ENCODE measurements at regions not wholly inside any gene's neighbourhood (a gene's known extent, or its start where the extent isn't known, plus 50 kb on each side); places are given as distances from the start of the nearest gene placed in this dataset.

GRCh38 chr5:2013301-2014057 is 130.8 kb upstream of the IRX4 start:
- no peaks in the 10 kb centered on the region for H3K9me3 ChIP-seq
- H3K27ac ChIP-seq, result no peak overlapping the region
- TF ChIP-seq, protein P1, sequence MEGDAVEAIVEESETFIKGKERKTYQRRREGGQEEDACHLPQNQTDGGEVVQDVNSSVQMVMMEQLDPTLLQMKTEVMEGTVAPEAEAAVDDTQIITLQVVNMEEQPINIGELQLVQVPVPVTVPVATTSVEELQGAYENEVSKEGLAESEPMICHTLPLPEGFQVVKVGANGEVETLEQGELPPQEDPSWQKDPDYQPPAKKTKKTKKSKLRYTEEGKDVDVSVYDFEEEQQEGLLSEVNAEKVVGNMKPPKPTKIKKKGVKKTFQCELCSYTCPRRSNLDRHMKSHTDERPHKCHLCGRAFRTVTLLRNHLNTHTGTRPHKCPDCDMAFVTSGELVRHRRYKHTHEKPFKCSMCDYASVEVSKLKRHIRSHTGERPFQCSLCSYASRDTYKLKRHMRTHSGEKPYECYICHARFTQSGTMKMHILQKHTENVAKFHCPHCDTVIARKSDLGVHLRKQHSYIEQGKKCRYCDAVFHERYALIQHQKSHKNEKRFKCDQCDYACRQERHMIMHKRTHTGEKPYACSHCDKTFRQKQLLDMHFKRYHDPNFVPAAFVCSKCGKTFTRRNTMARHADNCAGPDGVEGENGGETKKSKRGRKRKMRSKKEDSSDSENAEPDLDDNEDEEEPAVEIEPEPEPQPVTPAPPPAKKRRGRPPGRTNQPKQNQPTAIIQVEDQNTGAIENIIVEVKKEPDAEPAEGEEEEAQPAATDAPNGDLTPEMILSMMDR (IDR thresholded peaks at IDR 0.05), result no peak
- peaks cover 0 to 6% of the 10 kb centered on the region in 2 donors for H3K4me1 ChIP-seq
- no peak overlapping the region for H3K4me3 ChIP-seq
- no peak for DNase-seq (ENCODE audit: low spot score)
- H3K27me3 ChIP-seq, result no peaks in the 10 kb centered on the region
- no peaks in the 10 kb centered on the region for H3K36me3 ChIP-seq

DNA sequence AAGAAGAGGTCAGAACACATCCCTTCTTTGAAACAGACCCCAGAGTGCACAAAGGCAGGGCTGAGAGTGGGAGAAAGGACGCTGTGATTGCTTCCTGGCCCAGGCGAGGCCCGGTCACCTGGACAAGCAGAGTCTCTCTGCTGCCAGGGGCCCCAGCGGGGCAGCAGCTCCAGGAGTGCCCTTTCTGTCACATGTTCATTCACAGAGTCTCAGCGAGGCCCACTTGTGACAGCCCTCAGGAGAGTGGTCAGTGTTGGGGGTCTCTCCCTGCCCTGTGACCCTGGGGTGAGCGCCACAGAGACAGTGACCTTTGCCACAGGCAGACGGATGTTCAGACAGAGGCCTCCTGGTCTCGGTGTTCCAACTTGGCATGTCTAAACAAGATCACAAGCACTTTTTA is 130.2 kb upstream of the IRX4 start:
- Histone ChIP-seq H3K9me3 (no peaks in the 10 kb centered on the region), H3K27ac (no peak overlapping the region)
- TF ChIP-seq, protein P1 (IDR thresholded peaks at IDR 0.05), result no peak

GRCh38 chr5:2011481-2012411 is 129.0 kb upstream of the IRX4 start:
- no peaks in the 10 kb centered on the region for H3K9me3 ChIP-seq
- no peak overlapping the region for H3K27ac ChIP-seq
- no peak for DNase-seq (ENCODE audit: low spot score)
- H3K4me1 ChIP-seq, result peaks cover 0 to 17% of the 10 kb centered on the region in 2 donors
- H3K36me3 ChIP-seq, result no peaks in the 10 kb centered on the region
- TF ChIP-seq, protein P1 (IDR thresholded peaks at IDR 0.05), result no peak
- H3K4me3 ChIP-seq, result no peak overlapping the region
- no peaks in the 10 kb centered on the region for H3K27me3 ChIP-seq

More for the DNA sequence above, 130.2 kb upstream of the IRX4 start:
- Histone ChIP-seq H3K4me1 (peaks cover 0 to 10% of the 10 kb centered on the region in 2 donors), H3K4me3 (no peak overlapping the region), H3K36me3 (no peaks in the 10 kb centered on the region), H3K27me3 (no peaks in the 10 kb centered on the region)
- no peak for DNase-seq (ENCODE audit: low spot score)

DNA sequence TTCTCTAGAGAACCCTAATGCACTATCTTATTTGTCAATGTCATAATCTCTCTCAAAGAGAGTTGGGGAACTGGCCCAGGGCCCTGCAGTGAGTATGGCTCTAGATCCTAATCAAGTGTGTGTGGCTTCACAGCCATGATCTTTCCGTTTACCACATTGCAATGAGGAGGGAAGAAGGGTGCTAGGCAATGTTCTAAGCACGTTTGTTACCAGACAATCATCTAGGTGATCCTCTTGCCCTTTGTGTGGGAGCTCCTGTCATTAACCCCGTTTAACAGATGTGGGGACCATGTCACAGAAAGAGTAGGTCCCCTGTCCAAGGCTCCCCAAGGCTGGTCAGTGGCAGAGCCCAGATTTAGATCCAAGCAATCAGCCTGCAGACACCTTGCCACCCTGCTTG is 128.2 kb upstream of the IRX4 start:
- no peaks in the 10 kb centered on the region for H3K9me3 ChIP-seq
- H3K27ac ChIP-seq, result no peak overlapping the region
- TF ChIP-seq, protein P1 (IDR thresholded peaks at IDR 0.05), result no peak
- H3K27me3 ChIP-seq, result no peaks in the 10 kb centered on the region
- DNase-seq (ENCODE audit: low spot score), result no peak
- no peaks in the 10 kb centered on the region for H3K36me3 ChIP-seq
- peaks cover 0 to 17% of the 10 kb centered on the region in 2 donors for H3K4me1 ChIP-seq
- no peak overlapping the region for H3K4me3 ChIP-seq

GRCh38 chr5:2009986-2010914 is 127.5 kb upstream of the IRX4 start:
- H3K27me3 ChIP-seq, result no peaks in the 10 kb centered on the region
- H3K9me3 ChIP-seq, result no peaks in the 10 kb centered on the region
- no peak overlapping the region for H3K27ac ChIP-seq
- TF ChIP-seq, protein P1 (IDR thresholded peaks at IDR 0.05), result no peak
- peaks cover 0 to 17% of the 10 kb centered on the region in 2 donors for H3K4me1 ChIP-seq
- H3K4me3 ChIP-seq, result no peak overlapping the region
- no peak for DNase-seq (ENCODE audit: low spot score)
- no peaks in the 10 kb centered on the region for H3K36me3 ChIP-seq
